ENCODE measurements at regions not wholly inside any gene's neighbourhood (a gene's known extent, or its start where the extent isn't known, plus 50 kb on each side); places are given as distances from the start of the nearest gene placed in this dataset.

DNA sequence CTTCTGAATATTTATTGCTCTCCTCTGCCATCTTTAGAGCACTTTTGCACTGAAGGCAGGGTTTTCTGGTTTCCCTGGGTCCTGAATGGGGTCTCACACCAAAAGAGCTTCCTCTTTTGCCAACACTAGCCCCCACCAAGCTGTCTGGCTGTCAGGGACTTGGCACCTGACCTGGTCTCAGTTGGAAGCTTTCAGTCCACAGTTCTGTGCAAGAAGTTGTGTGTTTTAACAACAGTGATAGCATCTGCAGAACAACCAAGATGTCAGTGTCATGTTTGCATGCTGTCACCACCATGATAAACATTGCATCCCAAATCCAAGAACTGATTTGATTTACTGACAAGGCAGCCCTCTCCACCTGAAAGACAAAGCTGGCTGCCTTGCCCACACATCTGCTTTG is 448.5 kb upstream of the CCL2 start:
- TF ChIP-seq, protein P1, sequence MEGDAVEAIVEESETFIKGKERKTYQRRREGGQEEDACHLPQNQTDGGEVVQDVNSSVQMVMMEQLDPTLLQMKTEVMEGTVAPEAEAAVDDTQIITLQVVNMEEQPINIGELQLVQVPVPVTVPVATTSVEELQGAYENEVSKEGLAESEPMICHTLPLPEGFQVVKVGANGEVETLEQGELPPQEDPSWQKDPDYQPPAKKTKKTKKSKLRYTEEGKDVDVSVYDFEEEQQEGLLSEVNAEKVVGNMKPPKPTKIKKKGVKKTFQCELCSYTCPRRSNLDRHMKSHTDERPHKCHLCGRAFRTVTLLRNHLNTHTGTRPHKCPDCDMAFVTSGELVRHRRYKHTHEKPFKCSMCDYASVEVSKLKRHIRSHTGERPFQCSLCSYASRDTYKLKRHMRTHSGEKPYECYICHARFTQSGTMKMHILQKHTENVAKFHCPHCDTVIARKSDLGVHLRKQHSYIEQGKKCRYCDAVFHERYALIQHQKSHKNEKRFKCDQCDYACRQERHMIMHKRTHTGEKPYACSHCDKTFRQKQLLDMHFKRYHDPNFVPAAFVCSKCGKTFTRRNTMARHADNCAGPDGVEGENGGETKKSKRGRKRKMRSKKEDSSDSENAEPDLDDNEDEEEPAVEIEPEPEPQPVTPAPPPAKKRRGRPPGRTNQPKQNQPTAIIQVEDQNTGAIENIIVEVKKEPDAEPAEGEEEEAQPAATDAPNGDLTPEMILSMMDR (IDR thresholded peaks at IDR 0.05) = no peak
- TF ChIP-seq POLR2A (IDR thresholded peaks at IDR 0.05) = no peak
